ENCODE measurements at regions not wholly inside any gene's neighbourhood (a gene's known extent, or its start where the extent isn't known, plus 50 kb on each side); places are given as distances from the start of the nearest gene placed in this dataset.

DNA sequence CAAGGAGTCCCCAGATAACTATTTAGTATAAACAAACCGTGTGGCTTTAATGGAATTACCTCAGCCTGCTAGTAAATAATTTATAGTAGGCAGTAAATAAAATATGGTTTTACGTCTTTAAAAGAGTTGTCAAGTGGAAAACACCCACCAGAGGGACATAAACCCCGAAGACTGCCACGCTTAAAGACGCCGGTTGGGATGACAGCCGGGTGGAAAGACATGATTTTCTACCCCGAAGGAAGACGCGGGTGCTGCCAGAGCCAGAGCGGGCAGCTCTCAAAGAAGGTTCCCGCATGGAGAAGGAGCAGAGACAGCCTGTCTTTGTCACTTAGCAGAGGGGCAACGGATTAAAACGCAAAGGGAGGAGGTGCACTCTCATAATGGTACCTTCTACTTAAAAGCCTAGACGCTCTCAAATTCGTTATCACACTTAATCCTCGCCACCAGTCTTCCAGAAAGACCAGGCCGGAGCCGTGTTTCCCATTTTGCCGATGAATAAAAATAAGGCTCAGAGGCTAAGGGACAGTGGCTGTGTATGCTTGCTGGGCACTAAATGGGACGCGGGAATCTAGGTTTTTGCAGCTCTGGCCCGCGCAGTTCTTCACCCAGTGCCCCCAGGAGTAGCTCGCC is 140.5 kb upstream of the ZIC3 start:
- ATAC-seq = peak; percentile 34; the same call in 1 of the 2 replicates
- CTCF ChIA-PET = no interaction called here
- intact Hi-C loops (cut with micrococcal nuclease; ENCODE audit: unreplicated experiment) (no loop called here), in situ Hi-C loops (cut with HindIII; ENCODE audit: low pct_unique_long_range_greater_than_20kb, low sequenced_read_pairs) (no loop called here)
- Histone ChIP-seq H3K27ac (ENCODE audit: low read length) (no peak overlapping the region), H3K9me3 (ENCODE audit: control insufficient read depth, insufficient read depth, low read depth, low read length) (no peaks in the 10 kb centered on the region), H3K36me3 (ENCODE audit: control insufficient read depth, insufficient read depth, low read length) (no peaks in the 10 kb centered on the region), H3K4me1 (ENCODE audit: control insufficient read depth, insufficient read depth, low read length) (no peaks in the 10 kb centered on the region), H3K27me3 (ENCODE audit: control insufficient read depth, insufficient read depth, low read length) (no peaks in the 10 kb centered on the region; the same call in 1 of the 2 replicates), H3K4me3 (ENCODE audit: low read depth in 2 of 2, low read length in 2 of 2) (0 out of 4 replicates have a peak overlapping the region, but pooled peaks of 1 of the 2 experiments have one; percentile 1)
- TF ChIP-seq, protein P1, sequence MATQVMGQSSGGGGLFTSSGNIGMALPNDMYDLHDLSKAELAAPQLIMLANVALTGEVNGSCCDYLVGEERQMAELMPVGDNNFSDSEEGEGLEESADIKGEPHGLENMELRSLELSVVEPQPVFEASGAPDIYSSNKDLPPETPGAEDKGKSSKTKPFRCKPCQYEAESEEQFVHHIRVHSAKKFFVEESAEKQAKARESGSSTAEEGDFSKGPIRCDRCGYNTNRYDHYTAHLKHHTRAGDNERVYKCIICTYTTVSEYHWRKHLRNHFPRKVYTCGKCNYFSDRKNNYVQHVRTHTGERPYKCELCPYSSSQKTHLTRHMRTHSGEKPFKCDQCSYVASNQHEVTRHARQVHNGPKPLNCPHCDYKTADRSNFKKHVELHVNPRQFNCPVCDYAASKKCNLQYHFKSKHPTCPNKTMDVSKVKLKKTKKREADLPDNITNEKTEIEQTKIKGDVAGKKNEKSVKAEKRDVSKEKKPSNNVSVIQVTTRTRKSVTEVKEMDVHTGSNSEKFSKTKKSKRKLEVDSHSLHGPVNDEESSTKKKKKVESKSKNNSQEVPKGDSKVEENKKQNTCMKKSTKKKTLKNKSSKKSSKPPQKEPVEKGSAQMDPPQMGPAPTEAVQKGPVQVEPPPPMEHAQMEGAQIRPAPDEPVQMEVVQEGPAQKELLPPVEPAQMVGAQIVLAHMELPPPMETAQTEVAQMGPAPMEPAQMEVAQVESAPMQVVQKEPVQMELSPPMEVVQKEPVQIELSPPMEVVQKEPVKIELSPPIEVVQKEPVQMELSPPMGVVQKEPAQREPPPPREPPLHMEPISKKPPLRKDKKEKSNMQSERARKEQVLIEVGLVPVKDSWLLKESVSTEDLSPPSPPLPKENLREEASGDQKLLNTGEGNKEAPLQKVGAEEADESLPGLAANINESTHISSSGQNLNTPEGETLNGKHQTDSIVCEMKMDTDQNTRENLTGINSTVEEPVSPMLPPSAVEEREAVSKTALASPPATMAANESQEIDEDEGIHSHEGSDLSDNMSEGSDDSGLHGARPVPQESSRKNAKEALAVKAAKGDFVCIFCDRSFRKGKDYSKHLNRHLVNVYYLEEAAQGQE (IDR thresholded peaks at IDR 0.05; ENCODE audit: insufficient read depth in 1 of 2, low read depth in 2 of 2, low read length in 1 of 2) = no peak
- no peak for TF ChIP-seq TCF7L2 (IDR thresholded peaks at IDR 0.05; ENCODE audit: low read depth, low read length)
- TF ChIP-seq POLR2AphosphoS5 (IDR thresholded peaks at IDR 0.05; ENCODE audit: low read depth, low read length) = no peak
- TF ChIP-seq SIN3A (IDR thresholded peaks at IDR 0.05; ENCODE audit: borderline replicate concordance, insufficient read depth, low read depth, low read length) = no peak
- TF ChIP-seq, protein P2, sequence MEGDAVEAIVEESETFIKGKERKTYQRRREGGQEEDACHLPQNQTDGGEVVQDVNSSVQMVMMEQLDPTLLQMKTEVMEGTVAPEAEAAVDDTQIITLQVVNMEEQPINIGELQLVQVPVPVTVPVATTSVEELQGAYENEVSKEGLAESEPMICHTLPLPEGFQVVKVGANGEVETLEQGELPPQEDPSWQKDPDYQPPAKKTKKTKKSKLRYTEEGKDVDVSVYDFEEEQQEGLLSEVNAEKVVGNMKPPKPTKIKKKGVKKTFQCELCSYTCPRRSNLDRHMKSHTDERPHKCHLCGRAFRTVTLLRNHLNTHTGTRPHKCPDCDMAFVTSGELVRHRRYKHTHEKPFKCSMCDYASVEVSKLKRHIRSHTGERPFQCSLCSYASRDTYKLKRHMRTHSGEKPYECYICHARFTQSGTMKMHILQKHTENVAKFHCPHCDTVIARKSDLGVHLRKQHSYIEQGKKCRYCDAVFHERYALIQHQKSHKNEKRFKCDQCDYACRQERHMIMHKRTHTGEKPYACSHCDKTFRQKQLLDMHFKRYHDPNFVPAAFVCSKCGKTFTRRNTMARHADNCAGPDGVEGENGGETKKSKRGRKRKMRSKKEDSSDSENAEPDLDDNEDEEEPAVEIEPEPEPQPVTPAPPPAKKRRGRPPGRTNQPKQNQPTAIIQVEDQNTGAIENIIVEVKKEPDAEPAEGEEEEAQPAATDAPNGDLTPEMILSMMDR (IDR thresholded peaks at IDR 0.05) = no peak
- no peak for DNase-seq (ENCODE audit: low read depth, low spot score)
- BruUV-seq (replicated peaks) = no TSS peak
- POLR2A ChIA-PET = no interaction called here

DNA sequence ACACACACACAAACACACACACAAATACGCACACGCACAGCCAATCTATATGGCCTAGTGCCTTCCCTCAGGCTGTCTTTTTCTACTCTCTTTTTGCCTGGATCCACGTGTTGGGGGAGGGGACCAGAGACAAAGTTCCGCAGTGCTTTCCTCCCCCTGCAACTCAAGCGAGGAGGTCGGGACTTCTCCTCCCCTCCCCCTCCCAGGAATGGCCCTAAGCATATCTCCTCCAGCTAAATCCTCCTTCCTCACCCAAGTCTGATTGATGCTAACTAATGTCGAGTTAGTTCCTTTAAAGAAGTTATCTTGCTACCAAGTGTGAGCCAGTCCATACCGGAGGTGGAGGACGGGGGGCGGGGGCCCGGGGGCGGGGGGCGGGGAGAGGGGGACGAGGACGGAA is 141.2 kb upstream of the ZIC3 start:
- ATAC-seq (no peak), DNase-seq (ENCODE audit: low read depth, low spot score) (no peak)
- BruUV-seq (replicated peaks) = no TSS peak
- no peaks in the 10 kb centered on the region; the same call in 1 of the 2 replicates for H3K27me3 ChIP-seq (ENCODE audit: control insufficient read depth, insufficient read depth, low read length)
- no peaks in the 10 kb centered on the region for H3K36me3 ChIP-seq (ENCODE audit: control insufficient read depth, insufficient read depth, low read length)
- H3K4me1 ChIP-seq (ENCODE audit: control insufficient read depth, insufficient read depth, low read length) = no peaks in the 10 kb centered on the region
- H3K4me3 ChIP-seq (ENCODE audit: low read depth in 2 of 2, low read length in 2 of 2) = no peak overlapping the region
- CTCF ChIA-PET = no interaction called here
- intact Hi-C loops (cut with micrococcal nuclease; ENCODE audit: unreplicated experiment) (no loop called here), in situ Hi-C loops (cut with HindIII; ENCODE audit: low pct_unique_long_range_greater_than_20kb, low sequenced_read_pairs) (no loop called here)
- H3K27ac ChIP-seq (ENCODE audit: low read length) = no peak overlapping the region
- POLR2A ChIA-PET = no interaction called here
- H3K9me3 ChIP-seq (ENCODE audit: control insufficient read depth, insufficient read depth, low read depth, low read length) = no peaks in the 10 kb centered on the region
- TF ChIP-seq, protein P1 (IDR thresholded peaks at IDR 0.05; ENCODE audit: insufficient read depth in 1 of 2, low read depth in 2 of 2, low read length in 1 of 2) = no peak
- TF ChIP-seq TCF7L2 (IDR thresholded peaks at IDR 0.05; ENCODE audit: low read depth, low read length) = no peak
- no peak for TF ChIP-seq SIN3A (IDR thresholded peaks at IDR 0.05; ENCODE audit: borderline replicate concordance, insufficient read depth, low read depth, low read length)
- TF ChIP-seq, protein P2 (IDR thresholded peaks at IDR 0.05) = no peak
- TF ChIP-seq POLR2AphosphoS5 (IDR thresholded peaks at IDR 0.05; ENCODE audit: low read depth, low read length) = no peak
